ENCODE measurements at regions not wholly inside any gene's neighbourhood (a gene's known extent, or its start where the extent isn't known, plus 50 kb on each side); places are given as distances from the start of the nearest gene placed in this dataset.
"Not testable (repeated sequence)": the region's sequence is repeated elsewhere in the genome, so short reads cannot be mapped to it uniquely, and the experiment has no call there.

DNA sequence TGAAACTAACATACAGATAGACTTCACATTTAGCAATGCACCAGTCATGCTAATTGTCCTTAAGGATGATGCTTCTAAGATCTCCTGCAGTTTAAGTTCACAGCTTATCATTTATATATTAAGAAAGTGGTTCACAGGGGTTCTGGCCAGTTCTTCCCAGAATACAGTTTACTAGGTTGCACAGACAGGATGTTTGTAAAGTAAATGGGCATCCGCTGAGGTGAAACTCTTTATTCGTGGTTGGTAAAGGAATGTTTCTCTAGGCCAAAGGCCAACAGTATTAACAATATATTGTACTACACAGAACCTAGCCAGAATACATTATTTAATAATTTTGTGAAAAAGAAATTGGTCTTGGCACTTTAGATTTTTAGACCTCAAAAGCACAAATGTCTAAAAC, 1427.3 kb downstream of the CDH8 start:
- in situ Hi-C loops (cut with HindIII; ENCODE audit: low sequenced_read_pairs): no loop called here

- in situ Hi-C loops (cut with HindIII; ENCODE audit: low sequenced_read_pairs): not testable (repeated sequence)
Observed at GRCh38 chr16:60605652-60606051, 1430.6 kb downstream of the CDH8 start.

- in situ Hi-C loops (cut with HindIII; ENCODE audit: low sequenced_read_pairs): no loop called here
Observed at GRCh38 chr16:60605176-60605575, 1431.1 kb downstream of the CDH8 start.

DNA sequence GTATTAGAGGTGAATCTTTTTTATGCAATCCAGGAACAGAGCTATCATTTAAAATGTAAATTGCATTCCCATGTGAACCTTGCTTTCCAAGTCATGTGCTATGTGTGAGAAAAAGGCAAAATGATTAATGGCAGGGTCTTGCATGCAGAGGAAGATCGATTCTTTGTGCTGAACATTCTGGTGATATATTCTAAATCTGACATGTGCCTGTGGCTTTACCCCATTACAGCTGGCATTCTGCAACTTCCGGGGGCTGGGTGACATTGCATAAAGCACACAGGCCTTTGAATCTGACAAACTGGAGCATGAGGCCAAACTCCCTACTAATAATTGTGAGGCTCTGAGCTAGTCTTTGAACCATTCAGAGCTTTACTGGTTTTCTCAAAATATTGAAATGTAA, 1449.7 kb downstream of the CDH8 start:
- in situ Hi-C loops (cut with HindIII; ENCODE audit: low sequenced_read_pairs): no loop called here

- in situ Hi-C loops (cut with HindIII; ENCODE audit: low sequenced_read_pairs): no loop called here
Observed at GRCh38 chr16:60582528-60582927, 1453.7 kb downstream of the CDH8 start.

DNA sequence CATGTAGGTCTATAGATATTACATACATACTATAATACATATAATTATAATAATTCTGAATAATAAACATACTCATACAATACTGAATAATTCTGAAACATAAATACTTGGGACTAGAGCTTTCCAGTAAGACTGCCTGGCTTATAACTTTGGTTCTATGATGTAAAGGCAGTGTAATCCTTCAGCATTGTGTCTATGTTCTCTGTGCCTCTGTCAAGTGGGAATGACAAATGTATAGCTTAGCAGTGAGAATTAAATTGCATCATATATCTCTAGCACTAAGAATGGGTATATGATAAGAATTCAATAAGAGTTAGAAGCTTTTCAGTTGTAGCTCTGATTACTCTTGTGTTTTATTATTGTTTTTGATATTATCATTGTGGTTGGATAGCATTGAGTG, 1469.3 kb downstream of the CDH8 start:
- in situ Hi-C loops (cut with HindIII; ENCODE audit: low sequenced_read_pairs): no loop called here

DNA sequence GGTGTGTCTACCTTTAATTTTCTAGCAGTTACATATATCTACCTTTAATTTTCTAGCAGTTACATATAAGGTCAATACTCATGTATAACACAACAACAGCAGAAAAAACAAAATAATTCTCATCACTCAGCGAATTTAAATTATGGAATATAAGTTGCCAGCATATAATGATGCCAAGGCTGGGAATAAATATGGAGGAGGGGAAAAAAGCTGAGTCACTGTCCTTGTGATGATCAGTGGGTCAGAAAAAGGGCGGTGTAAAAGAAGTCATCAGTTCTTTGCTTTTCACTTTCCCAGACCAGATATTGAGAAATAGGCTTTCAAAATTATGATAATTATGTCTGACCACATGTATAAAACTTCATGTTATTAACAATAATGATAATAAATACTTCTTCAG, 1471.7 kb downstream of the CDH8 start:
- in situ Hi-C loops (cut with HindIII; ENCODE audit: low sequenced_read_pairs): no loop called here

- in situ Hi-C loops (cut with HindIII; ENCODE audit: low sequenced_read_pairs): no loop called here
Observed at GRCh38 chr16:60563166-60563565, 1473.1 kb downstream of the CDH8 start.

GRCh38 chr16:60558936-60559335, 1477.3 kb downstream of the CDH8 start:
- in situ Hi-C loops (cut with HindIII; ENCODE audit: low sequenced_read_pairs): no loop called here

GRCh38 chr16:60553090-60553757, 1483.0 kb downstream of the CDH8 start:
- in situ Hi-C loops (cut with HindIII; ENCODE audit: low sequenced_read_pairs): no loop called here

- in situ Hi-C loops (cut with HindIII; ENCODE audit: low sequenced_read_pairs): no loop called here
Observed at GRCh38 chr16:60541535-60541934, 1494.7 kb downstream of the CDH8 start.

- in situ Hi-C loops (cut with HindIII; ENCODE audit: low sequenced_read_pairs): no loop called here
Observed at GRCh38 chr16:60510941-60511340, 1525.3 kb downstream of the CDH8 start.

GRCh38 chr16:60510208-60510607, 1526.0 kb downstream of the CDH8 start:
- in situ Hi-C loops (cut with HindIII; ENCODE audit: low sequenced_read_pairs): no loop called here

DNA sequence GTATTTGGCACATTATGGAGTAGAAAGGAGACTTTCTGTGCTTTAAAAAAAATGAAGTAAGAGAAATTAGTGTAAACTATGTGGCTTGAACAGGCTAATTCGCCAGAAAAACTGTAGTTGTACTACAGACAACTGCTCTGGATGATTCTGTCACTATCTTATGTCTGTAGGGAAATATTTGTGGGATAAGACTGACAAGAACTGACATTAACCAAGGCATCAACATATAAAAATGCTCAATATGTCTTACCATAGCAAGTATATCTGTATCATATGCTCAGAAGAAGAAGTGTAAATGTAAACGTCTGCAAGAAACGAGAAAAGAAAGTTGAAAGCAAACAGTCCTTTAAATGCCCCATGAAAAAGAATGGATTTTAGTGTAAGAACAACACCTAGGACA, 1545.0 kb downstream of the CDH8 start:
- in situ Hi-C loops (cut with HindIII; ENCODE audit: low sequenced_read_pairs): no loop called here

DNA sequence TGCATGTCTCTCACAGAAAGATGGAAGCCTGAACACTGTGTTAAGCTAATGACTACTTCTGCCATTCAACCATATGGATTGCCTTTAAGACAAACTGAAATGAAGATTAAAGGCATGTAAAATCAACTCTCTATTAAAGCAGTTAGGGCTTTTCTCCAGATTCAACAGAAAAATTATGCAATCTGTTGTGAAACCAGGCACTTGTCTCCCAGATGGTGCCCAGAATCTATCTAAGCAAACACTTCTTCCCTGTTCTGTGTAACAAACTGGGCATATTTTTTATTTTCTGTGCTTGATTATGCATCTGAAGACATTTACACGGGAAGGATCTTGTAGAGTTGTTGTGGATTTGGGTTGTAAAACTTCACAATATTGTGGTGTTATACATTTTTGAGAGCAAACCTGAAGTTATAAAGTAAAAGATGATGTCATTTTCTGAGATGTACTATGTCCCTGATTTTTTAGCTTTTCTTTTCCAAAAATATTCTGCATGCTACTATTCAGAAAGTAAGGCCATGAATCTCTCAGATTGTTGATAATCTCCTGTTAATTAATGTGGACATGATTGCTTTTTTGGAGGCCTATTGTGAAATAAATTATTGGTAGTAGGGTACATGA, 1550.3 kb downstream of the CDH8 start:
- in situ Hi-C loops (cut with HindIII; ENCODE audit: low sequenced_read_pairs): no loop called here

GRCh38 chr16:60484901-60485300, 1551.3 kb downstream of the CDH8 start:
- in situ Hi-C loops (cut with HindIII; ENCODE audit: low sequenced_read_pairs): no loop called here

- in situ Hi-C loops (cut with HindIII; ENCODE audit: low sequenced_read_pairs): no loop called here
Observed at GRCh38 chr16:60481591-60481990, 1554.6 kb downstream of the CDH8 start.

GRCh38 chr16:60478810-60479209, 1557.4 kb downstream of the CDH8 start:
- in situ Hi-C loops (cut with HindIII; ENCODE audit: low sequenced_read_pairs): no loop called here

GRCh38 chr16:60463986-60464385, 1572.3 kb downstream of the CDH8 start:
- in situ Hi-C loops (cut with HindIII; ENCODE audit: low sequenced_read_pairs): no loop called here

DNA sequence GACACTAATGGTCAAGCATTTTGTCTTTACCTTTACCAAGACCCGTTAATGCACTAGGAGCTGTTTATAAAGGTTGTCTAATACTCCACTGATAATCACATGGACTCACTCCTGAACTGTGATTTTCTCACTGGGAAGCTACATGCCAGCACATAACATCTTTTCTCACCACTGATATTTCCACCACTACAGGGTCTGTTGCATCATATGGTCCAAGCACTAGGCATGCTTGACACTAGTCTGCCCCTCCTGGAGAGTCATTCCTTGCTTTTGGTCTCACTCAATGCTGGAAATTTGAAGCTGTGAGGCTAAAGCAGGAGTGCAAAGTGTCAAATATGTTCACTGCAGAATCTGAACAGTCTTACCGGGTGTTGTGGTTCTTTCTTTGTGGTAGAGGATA, 1576.8 kb downstream of the CDH8 start:
- in situ Hi-C loops (cut with HindIII; ENCODE audit: low sequenced_read_pairs): no loop called here

DNA sequence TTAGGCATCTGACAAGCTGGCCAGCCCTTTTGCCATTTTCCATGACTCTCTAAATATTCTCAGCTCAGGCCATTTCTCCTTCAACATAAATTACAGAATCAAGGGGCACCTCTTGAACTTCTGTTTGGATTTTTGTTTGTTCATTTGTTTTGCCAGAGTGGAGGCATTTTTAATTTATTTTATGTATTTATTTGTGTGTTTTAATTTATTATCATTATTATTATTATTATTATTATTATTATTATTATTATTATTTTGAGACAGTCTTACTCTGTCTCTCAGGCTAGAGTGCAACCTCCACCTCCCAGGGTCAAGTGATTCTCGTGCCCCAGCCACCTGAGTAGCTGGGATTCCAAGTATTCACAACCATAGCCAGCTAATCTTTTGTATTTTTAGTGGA, 1578.0 kb downstream of the CDH8 start:
- in situ Hi-C loops (cut with HindIII; ENCODE audit: low sequenced_read_pairs): no loop called here

DNA sequence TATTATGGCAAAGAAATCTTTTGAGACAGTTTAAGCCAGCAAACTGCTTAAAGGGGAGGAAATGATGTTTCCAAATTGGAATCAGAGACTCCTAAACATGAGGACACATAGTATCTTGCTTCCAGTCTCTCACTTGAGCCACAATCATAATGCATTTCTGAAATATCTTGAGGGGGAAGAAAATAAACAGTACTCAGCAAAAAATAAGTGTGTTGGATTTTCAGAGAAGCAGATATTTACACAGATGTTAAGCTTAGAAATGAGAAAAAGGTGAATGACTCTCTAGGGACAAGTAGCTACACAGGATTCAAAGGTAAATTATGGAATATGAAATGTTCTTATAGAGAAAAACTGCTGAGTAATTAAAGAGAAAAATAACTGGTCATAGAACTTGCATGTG, 1583.6 kb downstream of the CDH8 start:
- in situ Hi-C loops (cut with HindIII; ENCODE audit: low sequenced_read_pairs): no loop called here

GRCh38 chr16:60438894-60439293, 1597.3 kb downstream of the CDH8 start:
- in situ Hi-C loops (cut with HindIII; ENCODE audit: low sequenced_read_pairs): no loop called here

Measured in DLD1 (cell line).